Stimulated activated CD4-positive, alpha-beta T cell treated with anti-CD3 and anti-CD28 coated beads, Interleukin-15, amount 100 ng/mL, for 48 hours (primary cell): ENCODE measurements at regions not wholly inside any gene's neighbourhood (a gene's known extent, or its start where the extent isn't known, plus 50 kb on each side); places are given as distances from the start of the nearest gene placed in this dataset.
"Not testable (repeated sequence)": the region's sequence is repeated elsewhere in the genome, so short reads cannot be mapped to it uniquely, and the experiment has no call there.

Experiments used
- DNase-seq, 2 donors: peaks; one replicate each; pipeline ENCODE4 v3.0.0-alpha.2; 2020; ENCODE audit warnings: low read depth in 2 of 2

- no peak for DNase-seq
Measured at GRCh38 chr4:174009686-174010451, 273.6 kb downstream of the FBXO8 start.

GRCh38 chr4:174005422-174005821 is 278.0 kb downstream of the FBXO8 start:
- DNase-seq: no peak

- no peak for DNase-seq
Measured at GRCh38 chr4:173998471-173999144, 284.9 kb downstream of the FBXO8 start.

- DNase-seq: not testable (repeated sequence)
Measured at GRCh38 chr4:173995779-173996178, 287.7 kb downstream of the FBXO8 start.

GRCh38 chr4:173991814-173992213 is 291.7 kb downstream of the FBXO8 start:
- no peak for DNase-seq

- no peak for DNase-seq
Measured at GRCh38 chr4:173991316-173991715, 292.2 kb downstream of the FBXO8 start.

- DNase-seq: no peak
Measured at GRCh38 chr4:173990869-173991210, 292.6 kb downstream of the FBXO8 start.

GRCh38 chr4:173990126-173990868 is 293.2 kb downstream of the FBXO8 start:
- no peak for DNase-seq

GRCh38 chr4:173963523-173963922 is 319.9 kb downstream of the FBXO8 start:
- not testable (repeated sequence) for DNase-seq

GRCh38 chr4:173960398-173960797 is 323.1 kb downstream of the FBXO8 start:
- DNase-seq: no peak

- no peak for DNase-seq
Measured at GRCh38 chr4:173958445-173958844, 325.0 kb downstream of the FBXO8 start.

GRCh38 chr4:173943547-173943946 is 339.9 kb downstream of the FBXO8 start:
- no peak for DNase-seq

- DNase-seq: no peak
Measured at GRCh38 chr4:173940146-173940545, 343.3 kb downstream of the FBXO8 start.

- no peak for DNase-seq
Measured at GRCh38 chr4:173937631-173938270, 345.7 kb downstream of the FBXO8 start.

- no peak for DNase-seq
Measured at GRCh38 chr4:173936861-173937260, 346.6 kb downstream of the FBXO8 start.

- DNase-seq: no peak
Measured at GRCh38 chr4:173935622-173936405, 347.7 kb downstream of the FBXO8 start.

GRCh38 chr4:173934933-173935620 is 348.4 kb downstream of the FBXO8 start:
- no peak for DNase-seq

GRCh38 chr4:173934201-173934600 is 349.3 kb downstream of the FBXO8 start:
- DNase-seq: no peak

- no peak for DNase-seq
Measured at GRCh38 chr4:173932701-173933100, 350.8 kb downstream of the FBXO8 start.

GRCh38 chr4:173930329-173930967 is 353.0 kb downstream of the FBXO8 start:
- no peak for DNase-seq
